Urothelium cell line (cell line): ENCODE measurements at regions not wholly inside any gene's neighbourhood (a gene's known extent, or its start where the extent isn't known, plus 50 kb on each side); places are given as distances from the start of the nearest gene placed in this dataset.

Source experiments
- DNase-seq: peaks from one replicate; pipeline ENCODE4 v3.0.0; 2011; ENCODE audit warnings: low spot score, mixed read lengths
- FAIRE-seq: peaks from 2 replicates; lab custom pipeline; 2011; peaks lifted over from hg19 to GRCh38; lab: Jason Lieb, UNC

DNA sequence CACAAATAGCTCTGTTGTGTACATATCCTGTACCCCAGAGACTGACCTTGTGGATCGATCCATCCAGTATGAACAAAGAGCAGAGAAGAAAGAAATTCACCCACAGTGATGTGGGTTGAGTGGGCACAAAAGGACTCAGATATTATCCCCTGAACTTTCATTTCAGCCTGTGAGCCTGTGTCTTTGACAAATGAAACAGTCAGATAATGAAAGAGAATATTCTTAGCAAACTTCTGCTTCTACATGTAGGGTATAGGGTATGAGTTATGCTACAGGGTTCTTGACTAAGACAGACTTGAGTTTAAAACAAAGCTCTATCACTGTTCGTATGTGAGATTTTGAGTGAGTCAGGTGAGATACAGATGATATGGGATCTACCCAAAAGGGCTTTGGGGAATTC is 359.7 kb downstream of the MAFB start:
- FAIRE-seq: no peak
- DNase-seq: no peak

DNA sequence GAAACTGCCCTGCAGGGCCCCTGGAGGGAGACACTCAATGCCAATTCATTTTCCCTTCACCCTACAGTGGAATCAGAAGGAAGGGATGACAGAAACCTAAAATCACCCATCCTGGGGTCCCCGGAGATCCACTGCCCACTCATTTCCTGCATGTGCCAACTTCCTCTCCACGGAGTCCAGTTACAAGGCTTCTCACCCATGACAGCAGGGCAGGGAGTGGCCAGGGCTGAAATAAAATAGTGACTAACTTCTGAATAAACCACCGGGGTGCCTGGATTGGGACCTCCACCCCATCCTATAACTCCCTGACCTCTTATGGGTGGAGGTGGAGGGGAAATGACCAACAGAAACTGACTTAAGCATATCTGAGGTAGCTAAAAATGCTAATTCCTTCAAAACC is 362.3 kb downstream of the MAFB start:
- DNase-seq: no peak
- FAIRE-seq: no peak

DNA sequence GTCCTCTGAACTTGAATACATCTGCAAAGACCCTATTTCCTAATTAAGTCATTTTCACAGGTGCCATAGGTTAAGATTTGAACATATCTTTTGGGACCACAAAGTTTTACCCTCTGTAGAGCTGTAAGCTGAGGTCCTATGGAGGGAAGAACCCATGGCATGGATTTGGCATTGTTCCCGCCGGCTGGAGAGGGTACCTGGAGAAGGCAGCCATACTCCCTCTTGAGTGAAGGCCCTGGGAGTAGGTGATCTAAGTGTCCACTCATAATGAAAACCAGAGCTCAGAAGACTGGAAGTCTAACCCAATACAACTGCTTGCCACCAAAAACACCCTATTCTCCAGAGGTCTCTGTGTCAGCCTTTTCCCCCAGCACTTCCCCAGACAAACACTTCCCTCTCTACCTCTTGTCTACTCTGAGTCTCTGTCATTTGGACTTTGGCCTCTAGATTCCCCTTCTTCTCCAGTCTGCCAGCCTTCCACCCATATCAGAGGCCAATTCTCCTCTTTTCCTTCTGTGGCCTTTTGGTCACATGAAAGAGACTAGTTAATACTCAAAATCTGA is 363.9 kb downstream of the MAFB start:
- DNase-seq (no peak), FAIRE-seq (no peak)

DNA sequence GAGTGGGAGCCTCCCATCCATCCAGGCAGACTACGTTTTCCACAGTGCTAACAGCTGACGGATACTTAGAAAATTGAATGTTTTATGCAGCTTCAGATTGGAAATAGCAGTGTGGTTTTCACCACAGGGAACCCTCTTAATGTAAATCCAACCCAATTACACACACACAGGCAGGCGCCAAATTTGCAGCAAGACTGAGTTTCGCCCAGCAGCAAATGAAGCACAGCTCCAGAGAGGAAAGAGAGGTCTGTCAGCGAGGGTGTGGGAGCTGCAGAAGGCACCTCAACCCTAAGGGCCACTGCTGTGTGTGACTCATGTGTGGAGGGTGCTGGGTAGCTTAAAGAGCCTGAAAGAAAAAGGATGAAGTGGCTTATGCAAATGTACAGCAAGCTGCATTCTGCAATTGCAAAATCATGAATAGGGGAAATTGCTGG is 365.7 kb downstream of the MAFB start:
- DNase-seq: no peak
- no peak for FAIRE-seq

DNA sequence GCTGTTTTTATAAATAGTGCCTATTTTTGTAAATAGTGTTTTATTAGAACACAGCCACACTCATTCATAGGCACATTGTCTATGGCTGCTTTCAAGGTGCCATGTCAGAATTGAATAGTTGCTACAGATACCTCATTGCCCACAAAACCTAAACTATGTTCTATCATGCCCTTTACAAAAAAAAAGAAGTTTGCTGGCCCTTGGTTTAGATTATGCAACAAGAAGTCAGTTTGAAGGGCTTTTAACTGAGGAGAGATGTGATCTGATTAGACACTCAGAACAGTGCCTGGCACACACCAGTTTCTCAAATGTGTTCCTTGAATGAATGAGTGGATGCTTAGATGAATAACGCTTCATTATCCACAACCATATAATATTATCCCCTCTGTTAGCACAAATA is 366.1 kb downstream of the MAFB start:
- DNase-seq (no peak), FAIRE-seq (no peak)

DNA sequence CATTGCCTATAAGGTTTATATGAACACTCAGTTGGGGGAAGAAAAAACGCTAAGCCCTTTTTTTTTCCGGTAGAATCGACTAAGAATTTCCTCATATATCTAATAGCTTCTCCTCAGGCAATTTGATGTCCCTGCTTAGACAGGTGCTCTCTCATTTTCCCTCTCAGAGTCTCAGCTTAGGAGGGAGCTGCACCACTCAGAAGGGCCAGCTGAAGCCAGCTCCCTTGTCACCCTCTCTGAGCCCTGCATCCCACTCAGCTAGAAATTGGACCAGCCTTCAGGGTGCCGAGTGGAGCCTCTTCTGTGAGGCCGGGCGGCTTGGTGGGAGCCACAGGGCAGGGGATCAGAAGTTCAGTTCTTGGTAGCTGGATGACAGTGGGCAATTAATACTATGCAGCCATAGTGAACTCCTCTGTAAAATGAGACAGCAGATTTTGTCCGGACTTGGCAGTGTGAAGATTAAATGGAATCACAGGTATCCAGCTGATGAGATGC is 368.5 kb downstream of the MAFB start:
- FAIRE-seq (no peak), DNase-seq (no peak)

DNA sequence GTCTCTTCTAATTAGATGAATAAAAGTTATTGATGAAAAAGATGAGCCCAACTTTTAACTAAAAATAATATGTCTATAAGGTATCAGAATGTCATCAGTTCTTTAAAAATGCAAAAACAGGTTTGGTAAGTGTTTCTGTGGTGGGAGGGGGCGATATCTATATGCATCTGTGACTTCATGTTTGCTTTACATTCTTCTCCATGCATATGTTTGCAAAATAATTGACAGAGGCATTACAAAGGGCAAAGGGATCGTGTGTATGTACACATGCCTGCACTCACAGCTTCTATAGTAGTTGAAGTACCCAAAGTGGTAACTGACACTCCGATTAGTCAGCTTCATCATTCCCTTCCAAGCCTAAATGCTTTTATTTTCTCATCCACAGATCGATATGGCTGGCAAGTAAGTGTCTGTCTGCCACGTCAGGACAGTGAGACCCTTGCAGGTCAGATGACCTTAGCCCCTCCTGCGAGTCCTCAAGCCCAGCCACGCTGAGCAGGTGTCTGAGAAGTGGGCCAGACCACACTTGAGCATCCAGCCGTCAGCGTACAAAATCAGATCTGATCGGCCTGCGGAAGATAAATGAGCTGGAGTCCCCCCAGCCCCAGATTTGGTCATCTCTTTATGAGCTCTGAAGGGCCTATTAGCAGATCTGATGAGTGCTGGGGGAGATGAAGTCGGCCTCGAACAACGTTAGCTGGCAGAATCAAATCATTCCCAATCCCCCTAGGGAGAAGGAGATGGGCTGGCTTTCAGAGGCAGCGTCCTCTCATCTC is 369.1 kb downstream of the MAFB start:
- FAIRE-seq (no peak), DNase-seq (no peak)

DNA sequence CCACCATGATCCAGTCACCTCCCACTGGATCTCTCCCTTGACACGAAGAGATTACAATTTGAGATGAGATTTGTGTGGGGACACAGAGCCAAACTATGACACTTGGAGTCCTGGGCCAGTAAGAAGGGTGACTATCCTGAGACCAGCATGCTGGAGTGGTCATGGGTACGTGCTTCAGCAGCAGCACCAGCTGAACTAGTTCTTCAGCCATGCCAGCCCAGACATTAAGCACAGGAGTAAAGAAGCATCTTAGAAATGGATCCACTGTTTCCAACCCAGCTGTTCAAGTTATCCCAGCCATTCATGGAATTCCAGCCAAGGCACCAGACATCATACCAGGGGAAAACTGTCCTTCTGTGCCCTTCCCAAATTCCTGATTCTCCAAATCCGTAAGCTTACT is 370.0 kb downstream of the MAFB start:
- DNase-seq (no peak), FAIRE-seq (no peak)

DNA sequence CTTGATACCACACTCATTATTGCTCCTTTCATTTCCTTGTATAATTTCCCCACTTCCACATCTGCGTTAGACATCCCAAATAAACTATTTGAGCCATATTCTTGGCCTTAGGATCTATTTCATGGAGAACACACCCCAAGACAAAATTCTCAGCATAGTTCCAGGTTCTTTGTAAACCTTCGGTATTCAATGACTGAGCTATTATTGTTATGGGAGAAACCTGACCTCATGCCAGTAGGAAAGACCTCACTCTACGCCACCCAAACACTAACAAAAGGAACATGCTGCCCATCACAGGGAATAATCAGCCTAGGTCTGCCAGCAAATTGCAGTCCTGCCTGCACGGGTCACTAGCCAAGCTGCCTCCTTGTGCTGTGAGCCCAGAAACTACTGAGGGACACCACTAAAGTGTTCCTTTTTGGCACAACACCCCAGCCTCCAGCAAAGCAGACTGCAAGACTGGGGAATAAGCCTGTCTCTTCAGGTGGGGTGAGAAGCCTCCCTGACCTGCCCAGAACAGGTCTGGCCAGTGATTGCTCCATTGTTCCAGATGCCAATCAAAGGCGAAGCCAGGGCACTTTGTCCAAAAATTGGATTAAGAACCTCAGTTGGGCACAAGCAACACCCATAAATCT is 371.8 kb downstream of the MAFB start:
- no peak for FAIRE-seq
- no peak for DNase-seq

DNA sequence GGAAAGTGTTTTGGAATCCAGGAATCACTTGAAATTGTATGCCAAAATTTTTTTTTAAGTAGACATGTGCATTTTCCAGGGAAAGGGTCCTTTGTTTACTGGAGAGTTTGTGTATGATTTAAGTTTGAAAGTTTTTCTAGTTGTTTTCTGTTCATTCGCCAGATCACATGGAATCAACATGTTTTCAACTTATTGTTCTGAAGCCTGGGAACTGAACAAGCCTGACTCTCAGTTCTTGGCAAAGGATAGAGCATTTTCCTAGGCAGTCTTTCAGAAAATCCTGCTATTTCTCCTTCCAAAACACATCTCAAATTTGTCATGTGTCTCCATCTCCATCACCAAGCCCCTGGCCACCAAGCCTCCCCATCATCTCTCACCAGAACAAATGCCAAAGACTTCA is 374.8 kb downstream of the MAFB start:
- DNase-seq: no peak
- FAIRE-seq: no peak

DNA sequence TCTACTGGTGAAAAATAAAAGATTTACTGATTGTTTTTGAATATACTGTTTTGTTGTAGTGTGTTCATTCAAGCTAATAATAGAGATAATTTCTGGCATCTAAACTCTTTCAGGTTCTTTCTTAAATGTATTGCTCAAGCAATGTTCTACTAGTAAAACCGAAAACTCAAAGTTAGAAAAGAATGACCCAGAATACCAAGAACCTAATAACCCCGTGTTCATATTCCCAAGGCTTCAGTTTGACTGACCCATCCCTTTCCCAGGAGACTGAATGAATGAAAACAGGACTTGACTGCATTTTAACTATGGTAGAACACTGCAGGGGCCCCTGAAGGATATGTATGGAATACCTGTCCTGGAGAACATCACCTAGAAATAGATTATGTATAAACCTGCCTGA is 375.3 kb downstream of the MAFB start:
- FAIRE-seq (no peak), DNase-seq (no peak)

DNA sequence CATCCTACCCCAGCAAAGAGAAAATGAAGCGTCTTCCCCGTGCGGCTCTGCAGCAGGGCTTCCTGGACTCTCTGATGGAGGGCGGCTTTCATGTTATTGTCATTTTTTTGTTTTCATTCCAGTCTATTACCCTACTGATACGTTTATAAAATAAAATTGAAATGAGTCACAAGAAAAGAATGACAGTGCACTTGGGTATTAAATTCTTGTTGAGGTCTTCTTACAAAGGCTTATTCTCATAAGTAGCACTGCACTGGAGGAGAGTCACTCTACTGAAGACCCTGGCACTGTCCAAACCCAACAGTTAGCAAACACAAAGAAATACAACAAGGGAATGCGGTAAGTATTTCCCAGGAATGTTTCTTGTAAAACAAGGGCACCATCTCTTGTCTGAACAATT is 379.3 kb downstream of the MAFB start:
- FAIRE-seq: no peak
- DNase-seq: peak; percentile 52

DNA sequence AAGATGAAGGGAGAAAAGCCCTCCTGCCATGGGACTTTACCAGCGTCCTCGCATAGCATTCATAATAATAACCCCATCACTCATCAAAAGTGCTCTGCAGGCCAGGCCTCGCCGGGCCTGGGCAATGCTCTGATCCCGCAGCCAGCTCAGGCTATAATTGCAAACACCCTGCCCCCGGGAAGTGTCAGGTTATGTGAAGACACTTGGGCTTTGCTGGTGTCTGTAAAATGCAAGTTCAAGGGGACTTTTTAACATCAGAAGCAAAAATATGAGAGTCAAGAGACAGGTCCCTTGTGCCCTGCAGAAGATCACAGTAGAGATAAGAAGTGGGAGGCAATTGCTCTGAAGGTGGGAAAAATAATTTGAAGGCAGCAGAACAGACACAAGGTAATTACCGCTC is 381.0 kb downstream of the MAFB start:
- no peak for DNase-seq
- no peak for FAIRE-seq

DNA sequence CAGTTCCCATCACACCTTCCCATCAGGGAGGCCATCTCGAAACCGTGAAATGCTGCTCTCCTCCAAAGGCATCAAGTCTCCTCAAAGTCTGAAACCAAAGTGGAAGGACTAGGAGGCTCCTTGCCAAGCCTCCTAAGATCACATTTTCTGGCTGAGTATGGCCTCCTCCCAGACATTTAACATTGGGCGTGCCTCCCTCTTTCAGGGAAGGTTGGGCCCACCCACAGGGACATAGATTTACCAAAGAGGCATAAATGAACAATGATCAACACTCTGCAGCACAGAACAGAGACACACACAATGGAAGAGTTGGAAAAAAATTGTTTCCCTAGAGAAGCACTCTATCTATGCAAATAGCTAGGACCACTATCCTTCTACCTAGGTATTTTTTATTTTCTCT is 381.8 kb downstream of the MAFB start:
- FAIRE-seq (no peak), DNase-seq (no peak)

DNA sequence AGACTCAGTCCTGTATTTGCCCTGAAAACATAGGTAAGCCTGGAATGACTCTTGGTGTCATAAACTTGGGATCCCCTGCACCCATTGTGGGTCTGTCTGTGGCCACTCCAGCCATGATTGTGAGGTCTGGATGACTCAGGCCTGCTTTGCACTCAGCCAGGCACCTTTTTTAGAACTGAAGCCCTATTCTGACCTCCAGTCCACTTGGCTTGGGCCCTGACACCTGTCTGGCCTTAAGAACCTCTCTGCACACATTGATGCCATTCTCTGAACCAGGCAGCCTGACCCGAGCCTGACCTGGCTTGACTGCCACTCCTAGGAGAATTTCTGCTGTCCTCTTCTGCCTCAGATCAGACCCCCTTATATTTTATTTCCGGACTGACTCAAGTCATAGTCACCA is 383.7 kb downstream of the MAFB start:
- DNase-seq (no peak), FAIRE-seq (no peak)

DNA sequence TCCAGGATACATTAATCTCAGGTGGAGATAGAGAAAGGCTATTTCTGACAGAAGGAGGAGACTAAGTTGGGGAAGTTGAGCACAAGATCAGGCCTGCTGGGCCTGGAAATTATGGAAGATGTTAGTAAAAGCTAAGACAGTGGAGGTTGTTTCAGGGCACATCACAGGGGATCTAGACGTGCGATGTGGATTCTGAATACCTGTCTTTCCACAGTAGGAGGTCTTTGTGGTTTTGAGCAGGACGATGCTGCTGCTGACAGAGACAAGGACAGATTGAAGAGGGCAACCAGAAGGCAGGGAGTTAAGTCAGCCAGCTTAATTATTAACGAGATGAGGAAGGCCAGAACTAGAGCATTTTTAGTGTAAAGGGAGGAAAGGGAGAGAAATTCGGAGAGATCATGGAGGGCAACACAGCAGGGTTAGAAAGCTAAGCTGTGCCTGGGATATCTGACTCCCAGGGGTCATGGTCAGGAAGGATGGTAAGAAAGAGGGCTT is 384.9 kb downstream of the MAFB start:
- FAIRE-seq: no peak

DNA sequence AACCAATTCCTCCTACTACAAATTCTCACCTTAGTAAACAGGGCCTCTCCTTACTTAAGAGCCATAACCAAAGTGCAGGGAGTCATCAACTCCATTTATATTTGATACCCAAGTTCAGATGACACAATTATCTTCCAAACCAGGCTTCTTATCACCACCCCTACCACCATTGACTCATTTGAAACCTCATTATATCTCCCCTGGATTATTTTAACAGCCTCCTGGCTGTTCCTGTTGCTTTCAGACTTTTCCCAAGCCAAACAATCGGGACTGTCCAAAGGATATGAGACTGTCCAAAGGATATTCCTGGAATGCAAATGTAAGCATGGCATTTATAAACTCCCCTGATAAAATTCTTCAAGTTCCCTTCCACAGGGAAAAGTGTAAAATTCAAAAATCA is 394.3 kb downstream of the MAFB start:
- DNase-seq (no peak), FAIRE-seq (no peak)

More for the DNA sequence above, 384.9 kb downstream of the MAFB start:
- no peak for DNase-seq

DNA sequence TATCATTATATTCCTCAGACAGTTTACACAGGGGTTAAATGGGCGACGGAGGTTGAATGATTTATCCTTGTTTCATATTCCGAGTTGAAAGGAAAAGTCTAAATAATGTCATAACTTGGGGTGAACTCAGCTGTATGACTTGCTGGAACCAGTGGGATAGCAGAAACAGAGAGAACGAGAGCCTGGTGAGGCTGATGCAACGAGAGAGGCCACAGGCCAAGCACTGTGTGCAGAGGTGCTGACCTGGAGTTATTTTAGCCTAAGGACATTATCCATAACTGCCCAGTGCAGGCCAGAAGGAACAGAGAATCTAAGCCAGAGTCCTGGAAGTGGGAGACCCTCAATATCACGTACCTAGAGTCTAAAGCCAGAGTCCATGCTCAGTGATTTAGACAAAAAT is 394.9 kb downstream of the MAFB start:
- no peak for FAIRE-seq

DNA sequence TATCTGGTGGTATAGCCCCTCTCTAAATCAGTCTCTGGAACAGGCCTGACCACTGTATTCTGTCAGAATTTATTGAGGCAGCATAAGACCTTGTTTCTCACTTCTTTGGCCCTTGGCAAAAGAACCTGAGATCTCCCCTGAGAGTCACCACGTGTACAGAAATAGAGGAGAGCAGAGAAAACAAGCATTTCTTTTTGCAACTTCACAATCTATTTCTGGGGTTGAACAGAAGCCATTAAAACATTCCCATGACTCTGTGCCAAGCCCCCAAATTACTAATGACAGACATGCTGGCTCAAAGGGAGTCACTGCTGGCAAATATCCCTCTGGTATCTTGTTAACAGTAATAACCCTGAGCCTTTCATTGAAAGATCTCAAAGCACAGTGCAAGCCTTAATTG is 395.3 kb downstream of the MAFB start:
- FAIRE-seq: no peak
- no peak for DNase-seq

More for the DNA sequence above, 394.9 kb downstream of the MAFB start:
- DNase-seq: no peak

DNA sequence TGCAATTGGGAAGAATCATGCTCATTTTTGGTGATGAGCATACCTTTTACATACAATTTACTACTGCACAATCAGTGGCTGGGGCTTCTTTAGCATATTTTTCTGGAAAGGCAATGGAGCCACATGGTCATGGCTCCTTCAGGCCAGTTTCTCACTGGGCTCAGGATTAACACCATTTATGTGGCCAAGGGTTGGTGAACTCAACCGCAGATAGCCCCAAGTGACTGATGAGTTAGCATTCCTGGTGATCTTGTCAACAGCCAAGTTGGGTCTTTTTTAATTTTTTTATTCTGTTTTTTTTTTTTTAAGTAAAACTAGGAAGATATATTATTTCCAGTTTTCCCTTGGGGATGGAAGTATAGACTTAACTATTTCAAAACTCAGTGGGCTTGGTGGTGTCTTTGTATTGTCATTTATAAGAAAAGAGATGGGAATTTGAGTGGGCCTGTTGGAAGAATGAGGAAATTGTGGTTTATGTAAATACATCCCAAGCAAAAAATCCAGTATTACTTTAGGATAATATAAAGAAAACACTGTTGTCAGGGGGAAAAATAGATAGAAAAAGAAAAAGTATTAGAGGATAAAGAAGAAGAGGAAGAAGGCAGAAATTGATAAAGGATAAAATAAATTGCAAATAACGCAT is 397.4 kb downstream of the MAFB start:
- DNase-seq (no peak), FAIRE-seq (no peak)

DNA sequence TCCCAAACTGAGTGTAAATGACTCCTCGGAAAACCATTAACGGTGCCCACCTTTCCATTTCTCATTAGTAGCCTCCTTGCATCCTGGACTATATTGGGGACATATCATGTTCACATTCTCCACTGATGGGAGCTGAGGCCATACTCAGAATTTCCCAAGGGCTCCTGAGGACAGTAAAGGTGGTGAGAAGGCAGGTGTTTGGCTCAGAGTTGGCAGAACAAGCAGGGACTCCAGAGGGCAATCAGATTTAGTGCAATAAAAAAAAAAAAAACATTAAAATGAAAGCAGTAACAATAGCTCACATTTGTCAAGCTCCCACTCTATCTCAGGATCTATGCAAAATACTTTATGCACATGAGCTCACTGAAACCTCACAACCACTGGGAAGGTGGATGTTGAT is 401.4 kb downstream of the MAFB start:
- DNase-seq: no peak
- no peak for FAIRE-seq
